K562 (cell line): ENCODE measurements at regions not wholly inside any gene's neighbourhood (a gene's known extent, or its start where the extent isn't known, plus 50 kb on each side); places are given as distances from the start of the nearest gene placed in this dataset.

Experiments used
- BRD9 ChIP-seq: fragments of 450-650 bp; IDR thresholded peaks from 2 replicates; pipeline ENCODE4 v1.6.1; 2018; ENCODE audit warnings: low read depth; ENCODE audit not compliant: partially characterized antibody
- CHD7 ChIP-seq: fragments of 200-600 bp; sonication (generic); IDR thresholded peaks from one replicate; pipeline ENCODE4 v1.6.1; 2012; ENCODE audit warnings: mild to moderate bottlenecking, low read depth, low read length, inconsistent platforms
- CREB5 ChIP-seq: fragments of 250-450 bp; sonication (Bioruptor Pico); IDR thresholded peaks from 2 replicates; pipeline ENCODE4 v1.5.0; 2020; ENCODE audit warnings: mild to moderate bottlenecking
- E2F5 ChIP-seq: sonication (generic); formaldehyde crosslinking; IDR thresholded peaks from 2 replicates; pipeline ENCODE4 v1.8.0; 2022; ENCODE audit warnings: mild to moderate bottlenecking, missing genetic modification reagents
- GABPB1 ChIP-seq: sonication (generic); formaldehyde crosslinking; IDR thresholded peaks from 2 replicates; pipeline ENCODE4 v1.8.0; 2022; ENCODE audit warnings: mild to moderate bottlenecking, missing genetic modification reagents
- HNRNPL ChIP-seq: fragments of 200-400 bp; formaldehyde crosslinking; IDR thresholded peaks from 2 replicates; pipeline ENCODE4 v1.6.1; 2017; ENCODE audit warnings: low read depth, mild to moderate bottlenecking, low read length
- POLR3A ChIP-seq: IDR thresholded peaks from 2 replicates; pipeline ENCODE4 v1.6.1; 2011; ENCODE audit warnings: borderline replicate concordance, mild to moderate bottlenecking, moderate library complexity; ENCODE audit not compliant: insufficient read length, insufficient read depth; ENCODE audit errors: extremely low read depth
- PTBP1 ChIP-seq: fragments of 200-400 bp; formaldehyde crosslinking; IDR thresholded peaks from 2 replicates; pipeline ENCODE4 v1.6.1; 2017; ENCODE audit warnings: low read depth, low read length
- PTTG1 ChIP-seq: fragments of 450-650 bp; IDR thresholded peaks from 2 replicates; pipeline ENCODE4 v1.6.1; 2016; ENCODE audit warnings: low read depth, mild to moderate bottlenecking, missing genetic modification characterization, missing compliant biosample characterization
- SMAD1 ChIP-seq: fragments of 150-350 bp; IDR thresholded peaks from 2 replicates; pipeline ENCODE4 v1.6.1; 2014; ENCODE audit warnings: low read length, low read depth; ENCODE audit not compliant: partially characterized antibody
- SOX6 ChIP-seq: fragments of 450-650 bp; IDR thresholded peaks from 2 replicates; pipeline ENCODE4 v1.6.1; 2014; ENCODE audit warnings: mild to moderate bottlenecking
- SRSF7 ChIP-seq: fragments of 200-400 bp; formaldehyde crosslinking; optimal IDR thresholded peaks from 2 replicates; pipeline ENCODE3; 2017; ENCODE audit warnings: mild to moderate bottlenecking, low read depth, low read length
- ZFP30 ChIP-seq: fragments of 250-450 bp; sonication (Bioruptor Pico); IDR thresholded peaks from 2 replicates; pipeline ENCODE4 v1.8.0; 2022; ENCODE audit warnings: moderate library complexity, mild to moderate bottlenecking, inconsistent platforms, borderline replicate concordance
- ZNF184 ChIP-seq: sonication (generic); formaldehyde crosslinking; IDR thresholded peaks from 2 replicates; pipeline ENCODE4 v1.5.0; 2020; ENCODE audit warnings: missing genetic modification reagents
- ZNF699 ChIP-seq: fragments of 250-450 bp; sonication (Bioruptor Pico); IDR thresholded peaks from 2 replicates; pipeline ENCODE4 v1.8.0; 2021; ENCODE audit warnings: mild to moderate bottlenecking, moderate library complexity; ENCODE audit not compliant: insufficient replicate concordance

- TF ChIP-seq CHD7, result no peak
- TF ChIP-seq PTBP1, result no peak
- TF ChIP-seq BRD9, result no peak
- no peak for TF ChIP-seq ZNF699 (CRISPR knock-in tag)
- no peak for TF ChIP-seq SMAD1
- no peak for TF ChIP-seq HNRNPL
- no peak for TF ChIP-seq PTTG1 (tag)
- no peak for TF ChIP-seq POLR3A
- TF ChIP-seq SOX6, result no peak
- TF ChIP-seq ZFP30, result no peak
- no peak for TF ChIP-seq GABPB1
- no peak for TF ChIP-seq CREB5
- no peak for TF ChIP-seq ZNF184 (CRISPR knock-in tag)
- TF ChIP-seq SRSF7, result no peak
- no peak for TF ChIP-seq E2F5
These were observed 406.0 kb upstream of the EDA2R start (continued) for GRCh38 chrX:67044866-67045265.
